Kidney (tissue), 13 donors: ENCODE measurements at regions not wholly inside any gene's neighbourhood (a gene's known extent, or its start where the extent isn't known, plus 50 kb on each side); places are given as distances from the start of the nearest gene placed in this dataset.

Experiments used
- DNase-seq, 5 donors: peaks; one replicate each; pipeline ENCODE4 v3.0.0-alpha.2; 2013 to 2020
- FAIRE-seq: peaks from 2 replicates; lab custom pipeline; 2012; peaks lifted over from hg19 to GRCh38; lab: Jason Lieb, UNC
- H3K27ac ChIP-seq, 2 donors: one replicate each; pipeline ENCODE4 v1.7.0; 2013; ENCODE audit warnings: low read depth in 2 of 2, low read length in 2 of 2, inconsistent platforms in 1 of 2
- H3K27me3 ChIP-seq: one replicate; pipeline ENCODE4 v1.7.1; 2013; ENCODE audit warnings: low read length, inconsistent platforms; ENCODE audit not compliant: control insufficient read depth, insufficient read depth
- H3K36me3 ChIP-seq, 3 donors: one replicate each; pipeline versions ENCODE4 v1.7.0 to v1.7.1; 2013; ENCODE audit warnings: low read length in 3 of 3, control low read depth in 1 of 3, inconsistent platforms in 1 of 3; ENCODE audit not compliant: insufficient read depth in 3 of 3, control insufficient read depth in 2 of 3
- H3K4me1 ChIP-seq, 3 donors: one replicate each; pipeline versions ENCODE4 v1.7.0 to v1.7.1; 2013; ENCODE audit warnings: low read length in 3 of 3, inconsistent platforms in 1 of 3, low read depth in 1 of 3; ENCODE audit not compliant: control insufficient read depth in 2 of 3, insufficient read depth in 2 of 3
- H3K4me3 ChIP-seq, 3 donors: one replicate each; pipeline versions ENCODE4 v1.7.0 to v1.8.1; 2013; ENCODE audit warnings: low read length in 3 of 3, control low read depth in 1 of 3, inconsistent platforms in 1 of 3
- H3K9ac ChIP-seq, 3 donors: one replicate each; pipeline versions ENCODE4 v1.7.0 to v1.7.1; 2013; ENCODE audit warnings: low read length in 3 of 3, control low read depth in 1 of 3, inconsistent platforms in 1 of 3
- H3K9me3 ChIP-seq, 3 donors: one replicate each; pipeline versions ENCODE4 v1.7.0 to v1.7.1; 2013; ENCODE audit warnings: low read length in 3 of 3, control low read depth in 1 of 3, inconsistent platforms in 1 of 3; ENCODE audit not compliant: control insufficient read depth in 2 of 3, insufficient read depth in 1 of 3
- CTCF ChIP-seq: IDR thresholded peaks from 3 replicates; pipeline ENCODE4 v1.5.1; 2012; ENCODE audit warnings: mild to moderate bottlenecking, moderate library complexity, borderline replicate concordance; ENCODE audit not compliant: insufficient read depth; ENCODE audit errors: extremely low read depth
- intact Hi-C: fragments of 100-400 bp; cut with DNase I; formaldehyde crosslinking; loops from one replicate; pipeline ENCODE4 v1.11.1; 2022
- donor health status: control.
- donor health status: control.
- donor health status: control.
- donor health status: control.
- donor health status: control.
- donor health status: DM: yes; HTN: yes; CAD: no.
- donor health status: Normal renal cell carcinoma (clear cell type).

- Histone ChIP-seq H3K4me1 (no peaks in the 10 kb centered on the region), H3K9me3 (no peaks in the 10 kb centered on the region), H3K36me3 (no peaks in the 10 kb centered on the region), H3K27ac (no peak overlapping the region), H3K9ac (no peak overlapping the region), H3K4me3 (no peak overlapping the region), H3K27me3 (no peaks in the 10 kb centered on the region)
- DNase-seq (no peak), FAIRE-seq (no peak)
- intact Hi-C loops, result no loop called here
- no peak for TF ChIP-seq CTCF
Measured at GRCh38 chr13:22487932-22488331, 692.8 kb upstream of the SGCG start.

- Histone ChIP-seq H3K27me3 (no peaks in the 10 kb centered on the region), H3K36me3 (no peaks in the 10 kb centered on the region), H3K27ac (no peak overlapping the region), H3K4me1 (no peaks in the 10 kb centered on the region), H3K4me3 (no peak overlapping the region), H3K9ac (no peak overlapping the region), H3K9me3 (no peaks in the 10 kb centered on the region)
- FAIRE-seq (no peak), DNase-seq (no peak)
- no peak for TF ChIP-seq CTCF
- intact Hi-C loops, result no loop called here
Measured at GRCh38 chr13:22489771-22490170, 691.0 kb upstream of the SGCG start.

- Histone ChIP-seq H3K36me3 (no peaks in the 10 kb centered on the region), H3K27me3 (no peaks in the 10 kb centered on the region), H3K4me3 (no peak overlapping the region), H3K4me1 (no peaks in the 10 kb centered on the region), H3K27ac (no peak overlapping the region), H3K9me3 (no peaks in the 10 kb centered on the region), H3K9ac (no peak overlapping the region)
- DNase-seq (no peak), FAIRE-seq (no peak)
- intact Hi-C loops, result no loop called here
- no peak for TF ChIP-seq CTCF
Measured at GRCh38 chr13:22495819-22496218, 685.0 kb upstream of the SGCG start.

GRCh38 chr13:22496803-22497508 lies 683.8 kb upstream of the SGCG start:
- FAIRE-seq, result no peak
- intact Hi-C loops, result no loop called here

More at GRCh38 chr13:22496803-22497508, 683.8 kb upstream of the SGCG start:
- Histone ChIP-seq H3K4me1 (no peaks in the 10 kb centered on the region), H3K9ac (no peak overlapping the region), H3K4me3 (no peak overlapping the region), H3K27me3 (no peaks in the 10 kb centered on the region), H3K27ac (no peak overlapping the region), H3K36me3 (no peaks in the 10 kb centered on the region), H3K9me3 (no peaks in the 10 kb centered on the region)
- TF ChIP-seq CTCF, result no peak
- DNase-seq, result no peak
